ENCODE measurements at regions not wholly inside any gene's neighbourhood (a gene's known extent, or its start where the extent isn't known, plus 50 kb on each side); places are given as distances from the start of the nearest gene placed in this dataset.

- TF ChIP-seq CTCF (optimal IDR thresholded peaks at IDR 0.05 in 1 of 3, IDR thresholded peaks at IDR 0.05 in 1 of 3, conservative IDR thresholded peaks at IDR 0.05 in 1 of 3; ENCODE audit: extremely low read depth in 1 of 3, insufficient read depth in 2 of 3, low read length in 3 of 3) (no peak), EZH2 (IDR thresholded peaks at IDR 0.05; ENCODE audit: low read length) (no peak)
- FAIRE-seq (no peak), DNase-seq (ENCODE audit: low read depth, low spot score) (no peak)
- Histone ChIP-seq H3K27me3 (ENCODE audit: control insufficient read depth, extremely low read depth, insufficient read depth, low read length) (no peaks in the 10 kb centered on the region), H3K4me3 (ENCODE audit: control insufficient read depth in 2 of 3, extremely low read depth in 1 of 3, insufficient read depth in 2 of 3, low read depth in 1 of 3, low read length in 3 of 3) (no peak overlapping the region), H3K9me3 (ENCODE audit: control insufficient read depth, low read depth, low read length) (no peaks in the 10 kb centered on the region), H4K20me1 (ENCODE audit: control insufficient read depth, extremely low read depth, insufficient read depth, low read length) (no peaks in the 10 kb centered on the region), H3K79me2 (ENCODE audit: control insufficient read depth, insufficient read depth, low read length) (no peaks in the 10 kb centered on the region), H3K27ac (ENCODE audit: control insufficient read depth, insufficient read depth, low read length) (no peak overlapping the region), H2AFZ (ENCODE audit: control insufficient read depth, low read length) (no peak overlapping the region), H3K36me3 (ENCODE audit: control insufficient read depth in 2 of 2, extremely low read depth in 1 of 2, insufficient read depth in 2 of 2, low read length in 2 of 2) (no peaks in the 10 kb centered on the region), H3K4me1 (ENCODE audit: control insufficient read depth, extremely low read depth, insufficient read depth, low read length) (no peaks in the 10 kb centered on the region), H3K9ac (ENCODE audit: control insufficient read depth, extremely low read depth, insufficient read depth, low read length) (no peak overlapping the region), H3K9me1 (ENCODE audit: control insufficient read depth, extremely low read depth, insufficient read depth, low read length) (no peaks in the 10 kb centered on the region), H3K4me2 (ENCODE audit: control insufficient read depth, extremely low read depth, insufficient read depth, low read depth, low read length) (no peak overlapping the region)
- dilution Hi-C loops (cut with MboI; ENCODE audit: extremely low pct_ligation_motif_present, low sequenced_read_pairs), result no loop called here
These were observed 126.7 kb upstream of the ZNF32 start for GRCh38 chr10:43775384-43775783.

GRCh38 chr10:43774234-43774769 lies 125.6 kb upstream of the ZNF32 start:
- H3K4me2 ChIP-seq (ENCODE audit: control insufficient read depth, extremely low read depth, insufficient read depth, low read depth, low read length), result no peak overlapping the region
- H3K4me1 ChIP-seq (ENCODE audit: control insufficient read depth, extremely low read depth, insufficient read depth, low read length), result no peaks in the 10 kb centered on the region
- no peaks in the 10 kb centered on the region for H3K27me3 ChIP-seq (ENCODE audit: control insufficient read depth, extremely low read depth, insufficient read depth, low read length)
- no peak overlapping the region for H3K27ac ChIP-seq (ENCODE audit: control insufficient read depth, insufficient read depth, low read length)
- H3K9ac ChIP-seq (ENCODE audit: control insufficient read depth, extremely low read depth, insufficient read depth, low read length), result no peak overlapping the region
- H3K79me2 ChIP-seq (ENCODE audit: control insufficient read depth, insufficient read depth, low read length), result no peaks in the 10 kb centered on the region
- no peaks in the 10 kb centered on the region for H4K20me1 ChIP-seq (ENCODE audit: control insufficient read depth, extremely low read depth, insufficient read depth, low read length)
- H2AFZ ChIP-seq (ENCODE audit: control insufficient read depth, low read length), result no peak overlapping the region
- TF ChIP-seq EZH2 (IDR thresholded peaks at IDR 0.05; ENCODE audit: low read length) (no peak), CTCF (optimal IDR thresholded peaks at IDR 0.05 in 1 of 3, IDR thresholded peaks at IDR 0.05 in 1 of 3, conservative IDR thresholded peaks at IDR 0.05 in 1 of 3; ENCODE audit: extremely low read depth in 1 of 3, insufficient read depth in 2 of 3, low read length in 3 of 3) (no peak)
- no peaks in the 10 kb centered on the region for H3K9me1 ChIP-seq (ENCODE audit: control insufficient read depth, extremely low read depth, insufficient read depth, low read length)
- dilution Hi-C loops (cut with MboI; ENCODE audit: extremely low pct_ligation_motif_present, low sequenced_read_pairs), result no loop called here
- DNase-seq (ENCODE audit: low read depth, low spot score) (no peak), FAIRE-seq (no peak)
- no peaks in the 10 kb centered on the region for H3K9me3 ChIP-seq (ENCODE audit: control insufficient read depth, low read depth, low read length)
- H3K36me3 ChIP-seq (ENCODE audit: control insufficient read depth in 2 of 2, extremely low read depth in 1 of 2, insufficient read depth in 2 of 2, low read length in 2 of 2), result no peaks in the 10 kb centered on the region
- H3K4me3 ChIP-seq (ENCODE audit: control insufficient read depth in 2 of 3, extremely low read depth in 1 of 3, insufficient read depth in 2 of 3, low read depth in 1 of 3, low read length in 3 of 3), result no peak overlapping the region
